ENCODE measurements at regions not wholly inside any gene's neighbourhood (a gene's known extent, or its start where the extent isn't known, plus 50 kb on each side); places are given as distances from the start of the nearest gene placed in this dataset.

GRCh38 chr4:183807420-183808096, 97.5 kb upstream of the STOX2 start:
- TF ChIP-seq POLR2A (IDR thresholded peaks at IDR 0.05) (no peak), CTCF (IDR thresholded peaks at IDR 0.05) (no peak)
- DNase-seq (no peak), ATAC-seq (peak in 3 of 4 donors; percentile 17 to 26 (median 26))
- Histone ChIP-seq H3K27me3 (no peaks in the 10 kb centered on the region), H3K36me3 (no peaks in the 10 kb centered on the region), H3K27ac (no peak overlapping the region), H3K4me3 (no peak overlapping the region), H3K9me3 (no peaks in the 10 kb centered on the region), H3K4me1 (no peaks in the 10 kb centered on the region)
- 56% methylated on average over 10 of the region's 19 CpGs for WGBS (ENCODE audit: insufficient coverage, low coverage, low lambda C conversion rate, missing lambda C conversion rate)
- intact Hi-C loops (cut with DNase I) = no loop called here

- Histone ChIP-seq H3K9me3 (no peaks in the 10 kb centered on the region), H3K4me3 (no peak overlapping the region), H3K27ac (no peak overlapping the region), H3K4me1 (no peaks in the 10 kb centered on the region), H3K27me3 (no peaks in the 10 kb centered on the region), H3K36me3 (no peaks in the 10 kb centered on the region)
- ATAC-seq = peak; percentile 56 to 75 (median 66)
- 60% methylated on average over 9 of the region's 9 CpGs for WGBS (ENCODE audit: insufficient coverage, low coverage, low lambda C conversion rate, missing lambda C conversion rate)
- TF ChIP-seq CTCF (IDR thresholded peaks at IDR 0.05) (no peak), POLR2A (IDR thresholded peaks at IDR 0.05) (no peak)
- intact Hi-C loops (cut with DNase I) = no loop called here
- DNase-seq = no peak
These were observed 97.0 kb upstream of the STOX2 start for GRCh38 chr4:183808097-183808456.

- ATAC-seq (no peak), DNase-seq (no peak)
- TF ChIP-seq POLR2A (IDR thresholded peaks at IDR 0.05) = no peak
- no peak for TF ChIP-seq CTCF (IDR thresholded peaks at IDR 0.05)
- WGBS (ENCODE audit: insufficient coverage, low coverage, low lambda C conversion rate, missing lambda C conversion rate) = 33% methylated on average over 1 of the region's 1 CpG
- Histone ChIP-seq H3K9me3 (no peaks in the 10 kb centered on the region), H3K36me3 (no peaks in the 10 kb centered on the region), H3K27ac (no peak overlapping the region), H3K27me3 (no peaks in the 10 kb centered on the region), H3K4me1 (no peaks in the 10 kb centered on the region), H3K4me3 (no peak overlapping the region)
- intact Hi-C loops (cut with DNase I) = no loop called here
These were observed 92.5 kb upstream of the STOX2 start for GRCh38 chr4:183812567-183812966.

- no peak overlapping the region for H3K27ac ChIP-seq
- DNase-seq (no peak), ATAC-seq (no peak)
- no peaks in the 10 kb centered on the region for H3K36me3 ChIP-seq
- TF ChIP-seq CTCF (IDR thresholded peaks at IDR 0.05) (no peak), POLR2A (IDR thresholded peaks at IDR 0.05) (no peak)
- H3K27me3 ChIP-seq = no peaks in the 10 kb centered on the region
- H3K4me1 ChIP-seq = no peaks in the 10 kb centered on the region
- 59% methylated on average over 5 of the region's 5 CpGs for WGBS (ENCODE audit: insufficient coverage, low coverage, low lambda C conversion rate, missing lambda C conversion rate)
- intact Hi-C loops (cut with DNase I) = no loop called here
- H3K4me3 ChIP-seq = no peak overlapping the region
- H3K9me3 ChIP-seq = no peaks in the 10 kb centered on the region
These were observed 90.6 kb upstream of the STOX2 start for GRCh38 chr4:183814461-183814860.

GRCh38 chr4:183816077-183816476, 89.0 kb upstream of the STOX2 start:
- H3K36me3 ChIP-seq = no peaks in the 10 kb centered on the region
- H3K27me3 ChIP-seq = no peaks in the 10 kb centered on the region
- no peaks in the 10 kb centered on the region for H3K9me3 ChIP-seq
- no peak for DNase-seq
- H3K4me1 ChIP-seq = no peaks in the 10 kb centered on the region
- no peak for TF ChIP-seq POLR2A (IDR thresholded peaks at IDR 0.05)
- TF ChIP-seq CTCF (IDR thresholded peaks at IDR 0.05) = no peak
- no peak overlapping the region for H3K27ac ChIP-seq
- H3K4me3 ChIP-seq = no peak overlapping the region
- 79% methylated on average over 6 of the region's 6 CpGs for WGBS (ENCODE audit: insufficient coverage, low coverage, low lambda C conversion rate, missing lambda C conversion rate)
- ATAC-seq = no peak
- intact Hi-C loops (cut with DNase I) = no loop called here

Measured in right lobe of liver (tissue), 6 donors.